SK-N-SH (cell line): ENCODE measurements at regions not wholly inside any gene's neighbourhood (a gene's known extent, or its start where the extent isn't known, plus 50 kb on each side); places are given as distances from the start of the nearest gene placed in this dataset.

Experiments
- CTCF ChIA-PET: fragments of 300-600, 350-600 bp; formaldehyde crosslinking; extraction: SDS; loops from one replicate; lab custom pipeline; 2021; lab: Yijun Ruan, JAX
- POLR2A ChIA-PET: fragments of 350-600 bp; sonication (Branson Sonifier 250); formaldehyde crosslinking; extraction: SDS; loops from one replicate; lab custom pipeline; 2020; ENCODE audit warnings: antibody characterized with exemption, inconsistent platforms; lab: Yijun Ruan, JAX
- DNase-seq: peaks from one replicate; pipeline ENCODE4 v3.0.0; 2012
- H2AFZ ChIP-seq: fragments of 200-600 bp; sonication (generic); 2 replicates; pipeline ENCODE4 v1.8.1; 2016; ENCODE audit warnings: antibody characterized with exemption, mild to moderate bottlenecking, low read depth
- H3F3A ChIP-seq: fragments of 200-600 bp; sonication (generic); replicated peaks from 2 replicates; pipeline ENCODE3; 2016; ENCODE audit warnings: antibody characterized with exemption, mild to moderate bottlenecking; ENCODE audit not compliant: insufficient read depth
- H3K27ac ChIP-seq, 2 experiments: fragments of 200-500 bp in 1 of 2; fragments of 200-600 bp in 1 of 2; sonication (Bioruptor generic) in 1 of 2; sonication (generic), shearing (Covaris generic) in 1 of 2; 2 replicates each; pipeline versions ENCODE4 v1.5.1 to v1.6.1; 2014 to 2016; ENCODE audit warnings: low read depth in 2 of 2, inconsistent platforms in 1 of 2, low read length in 1 of 2, mild to moderate bottlenecking in 1 of 2, mixed read lengths in 1 of 2
- H3K27me3 ChIP-seq: fragments of 200-600 bp; sonication (generic), shearing (Covaris generic); 2 replicates; pipeline ENCODE4 v1.6.1; 2016; ENCODE audit warnings: mixed run types; ENCODE audit not compliant: insufficient read depth
- H3K36me3 ChIP-seq, 2 experiments: fragments of 200-500 bp in 1 of 2; fragments of 200-600 bp in 1 of 2; sonication (Bioruptor generic) in 1 of 2; sonication (generic) in 1 of 2; replicated peaks in 1 of 2; 2 replicates each; pipeline versions ENCODE3 to v1.5.1; 2014 to 2016; ENCODE audit warnings: low read length in 1 of 2, mild to moderate bottlenecking in 1 of 2; ENCODE audit not compliant: insufficient read depth in 2 of 2, control insufficient read depth in 1 of 2
- H3K4me1 ChIP-seq, 2 experiments: fragments of 200-500 bp in 1 of 2; fragments of 200-600 bp in 1 of 2; sonication (Bioruptor generic) in 1 of 2; sonication (generic), shearing (Covaris generic) in 1 of 2; 2 replicates each; pipeline versions ENCODE4 v1.5.1 to v1.6.1; 2014 to 2016; ENCODE audit warnings: low read depth in 1 of 2, low read length in 1 of 2, mixed run types in 1 of 2; ENCODE audit not compliant: insufficient read depth in 2 of 2, control insufficient read depth in 1 of 2
- H3K4me2 ChIP-seq: fragments of 200-600 bp; sonication (generic), shearing (Covaris generic); 2 replicates; pipeline ENCODE4 v1.6.1; 2017; ENCODE audit warnings: mixed run types
- H3K4me3 ChIP-seq, 2 experiments: fragments of 200-500 bp in 1 of 2; fragments of 200-600 bp in 1 of 2; sonication (Bioruptor generic) in 1 of 2; sonication (generic), shearing (Covaris generic) in 1 of 2; 2 replicates each; pipeline versions ENCODE4 v1.5.1 to v1.8.1; 2014 to 2016; ENCODE audit warnings: low read depth in 2 of 2, inconsistent platforms in 1 of 2, low read length in 1 of 2, mild to moderate bottlenecking in 1 of 2, mixed read lengths in 1 of 2, moderate library complexity in 1 of 2
- H3K79me2 ChIP-seq: fragments of 200-600 bp; sonication (generic); 2 replicates; pipeline ENCODE4 v1.8.1; 2017; ENCODE audit warnings: mild to moderate bottlenecking; ENCODE audit not compliant: insufficient read depth
- H3K9ac ChIP-seq: fragments of 200-600 bp; sonication (generic); 2 replicates; pipeline ENCODE4 v1.6.1; 2017; ENCODE audit warnings: mixed run types
- H3K9me2 ChIP-seq: fragments of 200-600 bp; sonication (generic); 2 replicates; pipeline ENCODE4 v1.6.1; 2017; ENCODE audit warnings: mixed run types
- H3K9me3 ChIP-seq: fragments of 200-600 bp; sonication (generic); 2 replicates; pipeline ENCODE4 v1.6.1; 2017; ENCODE audit warnings: mixed run types, mild to moderate bottlenecking, moderate library complexity
- H4K20me1 ChIP-seq: fragments of 200-600 bp; sonication (generic); 2 replicates; pipeline ENCODE4 v1.6.1; 2017; ENCODE audit warnings: mild to moderate bottlenecking, mixed run types; ENCODE audit not compliant: insufficient read depth
- CHD2 ChIP-seq: fragments of 150-350 bp; IDR thresholded peaks from 2 replicates; pipeline ENCODE4 v1.6.1; 2018; ENCODE audit warnings: low read length; ENCODE audit not compliant: partially characterized antibody
- ELF1 ChIP-seq: IDR thresholded peaks from 2 replicates; pipeline ENCODE4 v1.4.0; 2012
- EP300 ChIP-seq, 2 experiments: IDR thresholded peaks; 2 replicates each; pipeline versions ENCODE4 v1.4.0 to v1.6.1; 2012; ENCODE audit warnings: borderline replicate concordance in 1 of 2, low read depth in 1 of 2, low read length in 1 of 2
- FOSL2 ChIP-seq: IDR thresholded peaks from 2 replicates; pipeline ENCODE4 v1.4.0; 2012; ENCODE audit warnings: low read depth, mild to moderate bottlenecking, moderate library complexity, borderline replicate concordance
- FOXJ3 ChIP-seq: sonication (generic); formaldehyde crosslinking; IDR thresholded peaks from 2 replicates; pipeline ENCODE4 v1.5.1; 2020; ENCODE audit warnings: mild to moderate bottlenecking, missing genetic modification reagents
- GABPA ChIP-seq: IDR thresholded peaks from 2 replicates; pipeline ENCODE4 v1.4.0; 2012; ENCODE audit warnings: low read depth, mild to moderate bottlenecking
- GATA2 ChIP-seq: sonication (generic); formaldehyde crosslinking; IDR thresholded peaks from 2 replicates; pipeline ENCODE4 v1.5.0; 2020; ENCODE audit warnings: mild to moderate bottlenecking, missing genetic modification reagents
- MAX ChIP-seq: IDR thresholded peaks from 2 replicates; pipeline ENCODE4 v1.4.0; 2012; ENCODE audit warnings: low read depth
- MEF2A ChIP-seq: IDR thresholded peaks from 2 replicates; pipeline ENCODE4 v1.4.0; 2012; ENCODE audit warnings: low read depth, borderline replicate concordance
- NFIC ChIP-seq: IDR thresholded peaks from 2 replicates; pipeline ENCODE4 v1.4.0; 2012; ENCODE audit warnings: borderline replicate concordance
- NRF1 ChIP-seq: IDR thresholded peaks from 2 replicates; pipeline ENCODE4 v1.6.1; 2012; ENCODE audit warnings: low read depth, mild to moderate bottlenecking, low read length
- PBX3 ChIP-seq: IDR thresholded peaks from 2 replicates; pipeline ENCODE4; 2012
- SIN3A ChIP-seq: IDR thresholded peaks from 2 replicates; pipeline ENCODE4 v1.6.1; 2012; ENCODE audit warnings: low read depth, mild to moderate bottlenecking, low read length, moderate library complexity, borderline replicate concordance
- SMC3 ChIP-seq: IDR thresholded peaks from 2 replicates; pipeline ENCODE4 v1.6.1; 2012; ENCODE audit warnings: low read depth, low read length, improper control_type of control experiment
- TEAD4 ChIP-seq: IDR thresholded peaks from 2 replicates; pipeline ENCODE4 v1.4.0; 2012; ENCODE audit warnings: mild to moderate bottlenecking, borderline replicate concordance; ENCODE audit not compliant: insufficient read depth
- USF1 ChIP-seq: IDR thresholded peaks from 2 replicates; pipeline ENCODE4 v1.4.0; 2012; ENCODE audit warnings: low read depth, borderline replicate concordance
- YY1 ChIP-seq: IDR thresholded peaks from 2 replicates; pipeline ENCODE4 v1.4.0; 2012; ENCODE audit warnings: low read depth, mild to moderate bottlenecking
- ZBTB33 ChIP-seq: IDR thresholded peaks from 2 replicates; pipeline ENCODE4 v1.4.0; 2012; ENCODE audit warnings: low read depth, borderline replicate concordance
- WGBS: methylation state at CpG from one replicate; pipeline ENCODE4 v1.1.6; 2017; ENCODE audit warnings: low lambda C conversion rate; 5-methylcytosine and 5-hydroxymethylcytosine counted together

GRCh38 chr1:193661385-193661784 lies 475.0 kb upstream of the B3GALT2 start:
- no peak overlapping the region for H3K9ac ChIP-seq
- H3K9me3 ChIP-seq = no peaks in the 10 kb centered on the region; the same call in 1 of the 2 replicates
- CTCF ChIA-PET = no interaction called here
- no peaks in the 10 kb centered on the region for H4K20me1 ChIP-seq
- TF ChIP-seq SMC3 (no peak), ZBTB33 (no peak), SIN3A (no peak), FOXJ3 (CRISPR knock-in tag) (no peak), USF1 (no peak), CHD2 (no peak), GABPA (no peak), MEF2A (no peak), EP300 (IDR thresholded peaks at IDR 0.05; ENCODE audit: borderline replicate concordance in 1 of 2, low read depth in 1 of 2, low read length in 1 of 2) (no peak), ELF1 (no peak)
- 45% methylated on average over 1 of the region's 1 CpG for WGBS
- H3K4me2 ChIP-seq = no peak overlapping the region
- no peaks in the 10 kb centered on the region; a peak in 1 of 4 replicates for H3K4me1 ChIP-seq
- H3K27me3 ChIP-seq = no peaks in the 10 kb centered on the region
- no peak overlapping the region for H3K27ac ChIP-seq
- DNase-seq = no peak
- H3K4me3 ChIP-seq = no peak overlapping the region
- POLR2A ChIA-PET = no interaction called here
- no peaks in the 10 kb centered on the region for H3K9me2 ChIP-seq
- H2AFZ ChIP-seq = no peak overlapping the region
- H3F3A ChIP-seq = no peaks in the 10 kb centered on the region
- H3K79me2 ChIP-seq = no peaks in the 10 kb centered on the region
- H3K36me3 ChIP-seq = no peaks in the 10 kb centered on the region

GRCh38 chr1:193660428-193660827 lies 474.0 kb upstream of the B3GALT2 start:
- H3K4me1 ChIP-seq = no peaks in the 10 kb centered on the region; a peak in 1 of 4 replicates
- TF ChIP-seq YY1 = no peak
- no peak for TF ChIP-seq CHD2
- TF ChIP-seq GATA2 (CRISPR knock-in tag) = no peak
- no peak for TF ChIP-seq FOSL2
- no peak for TF ChIP-seq MAX
- TF ChIP-seq NRF1 = no peak
- no peak for TF ChIP-seq MEF2A
- TF ChIP-seq TEAD4 = no peak
- no peak for TF ChIP-seq EP300 (IDR thresholded peaks at IDR 0.05; ENCODE audit: borderline replicate concordance in 1 of 2, low read depth in 1 of 2, low read length in 1 of 2)
- no peak for TF ChIP-seq SMC3
- no peak for TF ChIP-seq SIN3A
- no peak for TF ChIP-seq PBX3
- no peak for TF ChIP-seq USF1
- TF ChIP-seq GABPA = no peak
- no peak for TF ChIP-seq ELF1
- TF ChIP-seq NFIC = no peak
- no peak for TF ChIP-seq ZBTB33
- WGBS = 0% methylated on average over 1 of the region's 1 CpG

More at GRCh38 chr1:193660428-193660827, 474.0 kb upstream of the B3GALT2 start:
- H4K20me1 ChIP-seq = no peaks in the 10 kb centered on the region
- H3K4me2 ChIP-seq = no peak overlapping the region
- POLR2A ChIA-PET = no interaction called here
- H2AFZ ChIP-seq = no peak overlapping the region
- CTCF ChIA-PET = no interaction called here
- no peaks in the 10 kb centered on the region for H3K9me2 ChIP-seq
- H3K27ac ChIP-seq = no peak overlapping the region
- no peak overlapping the region for H3K9ac ChIP-seq
- H3K4me3 ChIP-seq = no peak overlapping the region
- no peaks in the 10 kb centered on the region for H3K36me3 ChIP-seq
- no peaks in the 10 kb centered on the region for H3K27me3 ChIP-seq
- H3F3A ChIP-seq = no peaks in the 10 kb centered on the region
- no peak for DNase-seq
- H3K9me3 ChIP-seq = no peaks in the 10 kb centered on the region; the same call in 1 of the 2 replicates
- no peaks in the 10 kb centered on the region for H3K79me2 ChIP-seq
